ENCODE measurements at regions not wholly inside any gene's neighbourhood (a gene's known extent, or its start where the extent isn't known, plus 50 kb on each side); places are given as distances from the start of the nearest gene placed in this dataset.

DNA sequence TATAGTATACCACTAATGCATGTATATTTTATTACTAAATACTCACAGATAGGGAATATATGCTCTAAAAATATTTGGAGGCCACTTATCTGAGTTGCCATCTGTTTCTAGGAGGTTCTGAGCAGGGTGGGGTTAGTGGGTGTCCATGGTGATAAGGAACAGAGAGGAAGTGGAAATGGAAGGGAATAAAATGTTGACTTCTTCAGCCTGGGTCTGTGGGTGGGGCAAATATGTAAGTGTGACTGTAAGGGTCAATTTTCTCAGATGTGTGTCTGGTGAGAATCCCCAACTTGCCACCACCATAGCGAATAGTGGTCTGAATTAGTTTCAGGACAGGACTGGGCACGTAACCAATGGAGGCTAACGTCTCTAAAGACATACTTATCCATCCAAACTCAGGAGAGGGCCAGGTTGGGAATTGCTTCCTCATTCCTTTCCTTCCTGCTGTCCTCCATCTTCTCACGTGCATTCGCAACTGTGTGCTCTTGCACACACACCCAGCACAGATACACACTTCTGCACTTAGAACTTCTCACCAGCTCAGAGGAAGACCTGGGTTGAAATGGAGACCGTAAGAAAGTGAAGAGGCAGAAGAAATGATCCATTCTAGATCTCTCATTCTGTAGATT lies 54.2 kb upstream of the GZMB start:
- TF ChIP-seq EZH2phosphoT487 (conservative IDR thresholded peaks at IDR 0.05; ENCODE audit: low read length), result no peak
- TF ChIP-seq, protein P1, sequence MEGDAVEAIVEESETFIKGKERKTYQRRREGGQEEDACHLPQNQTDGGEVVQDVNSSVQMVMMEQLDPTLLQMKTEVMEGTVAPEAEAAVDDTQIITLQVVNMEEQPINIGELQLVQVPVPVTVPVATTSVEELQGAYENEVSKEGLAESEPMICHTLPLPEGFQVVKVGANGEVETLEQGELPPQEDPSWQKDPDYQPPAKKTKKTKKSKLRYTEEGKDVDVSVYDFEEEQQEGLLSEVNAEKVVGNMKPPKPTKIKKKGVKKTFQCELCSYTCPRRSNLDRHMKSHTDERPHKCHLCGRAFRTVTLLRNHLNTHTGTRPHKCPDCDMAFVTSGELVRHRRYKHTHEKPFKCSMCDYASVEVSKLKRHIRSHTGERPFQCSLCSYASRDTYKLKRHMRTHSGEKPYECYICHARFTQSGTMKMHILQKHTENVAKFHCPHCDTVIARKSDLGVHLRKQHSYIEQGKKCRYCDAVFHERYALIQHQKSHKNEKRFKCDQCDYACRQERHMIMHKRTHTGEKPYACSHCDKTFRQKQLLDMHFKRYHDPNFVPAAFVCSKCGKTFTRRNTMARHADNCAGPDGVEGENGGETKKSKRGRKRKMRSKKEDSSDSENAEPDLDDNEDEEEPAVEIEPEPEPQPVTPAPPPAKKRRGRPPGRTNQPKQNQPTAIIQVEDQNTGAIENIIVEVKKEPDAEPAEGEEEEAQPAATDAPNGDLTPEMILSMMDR (IDR thresholded peaks at IDR 0.05; ENCODE audit: insufficient read depth, low read length, poor library complexity, severe bottlenecking), result no peak
